ENCODE measurements at regions not wholly inside any gene's neighbourhood (a gene's known extent, or its start where the extent isn't known, plus 50 kb on each side); places are given as distances from the start of the nearest gene placed in this dataset.

GRCh38 chr7:42745357-42746059 lies 166.4 kb downstream of the C7orf25 start:
- H3K27me3 ChIP-seq (ENCODE audit: control insufficient read depth, insufficient read depth, low read length), result no peaks in the 10 kb centered on the region
- no peaks in the 10 kb centered on the region for H3K36me3 ChIP-seq (ENCODE audit: control insufficient read depth, insufficient read depth, low read length)
- no peak overlapping the region for H3K4me3 ChIP-seq (ENCODE audit: low read depth, low read length)
- peak; percentile 65 for TF ChIP-seq CTCF (IDR thresholded peaks at IDR 0.05; ENCODE audit: insufficient read depth, low read length, poor library complexity, severe bottlenecking)
- no peak for DNase-seq (ENCODE audit: low read depth)

- Histone ChIP-seq H3K27me3 (ENCODE audit: control insufficient read depth, insufficient read depth, low read length) (no peaks in the 10 kb centered on the region), H3K36me3 (ENCODE audit: control insufficient read depth, insufficient read depth, low read length) (no peaks in the 10 kb centered on the region), H3K4me3 (ENCODE audit: low read depth, low read length) (no peak overlapping the region)
- no peak for TF ChIP-seq CTCF (IDR thresholded peaks at IDR 0.05; ENCODE audit: insufficient read depth, low read length, poor library complexity, severe bottlenecking)
- DNase-seq (ENCODE audit: low read depth), result no peak
These were observed 167.1 kb downstream of the C7orf25 start for GRCh38 chr7:42744746-42745145.

GRCh38 chr7:42743077-42743858 lies 168.6 kb downstream of the C7orf25 start:
- no peak for TF ChIP-seq CTCF (IDR thresholded peaks at IDR 0.05; ENCODE audit: insufficient read depth, low read length, poor library complexity, severe bottlenecking)
- Histone ChIP-seq H3K36me3 (ENCODE audit: control insufficient read depth, insufficient read depth, low read length) (no peaks in the 10 kb centered on the region), H3K4me3 (ENCODE audit: low read depth, low read length) (no peak overlapping the region), H3K27me3 (ENCODE audit: control insufficient read depth, insufficient read depth, low read length) (no peaks in the 10 kb centered on the region)
- no peak for DNase-seq (ENCODE audit: low read depth)

- DNase-seq (ENCODE audit: low read depth), result no peak
- Histone ChIP-seq H3K27me3 (ENCODE audit: control insufficient read depth, insufficient read depth, low read length) (no peaks in the 10 kb centered on the region), H3K4me3 (ENCODE audit: low read depth, low read length) (no peak overlapping the region), H3K36me3 (ENCODE audit: control insufficient read depth, insufficient read depth, low read length) (no peaks in the 10 kb centered on the region)
- no peak for TF ChIP-seq CTCF (IDR thresholded peaks at IDR 0.05; ENCODE audit: insufficient read depth, low read length, poor library complexity, severe bottlenecking)
These were observed 169.6 kb downstream of the C7orf25 start for GRCh38 chr7:42742318-42742717.

DNA sequence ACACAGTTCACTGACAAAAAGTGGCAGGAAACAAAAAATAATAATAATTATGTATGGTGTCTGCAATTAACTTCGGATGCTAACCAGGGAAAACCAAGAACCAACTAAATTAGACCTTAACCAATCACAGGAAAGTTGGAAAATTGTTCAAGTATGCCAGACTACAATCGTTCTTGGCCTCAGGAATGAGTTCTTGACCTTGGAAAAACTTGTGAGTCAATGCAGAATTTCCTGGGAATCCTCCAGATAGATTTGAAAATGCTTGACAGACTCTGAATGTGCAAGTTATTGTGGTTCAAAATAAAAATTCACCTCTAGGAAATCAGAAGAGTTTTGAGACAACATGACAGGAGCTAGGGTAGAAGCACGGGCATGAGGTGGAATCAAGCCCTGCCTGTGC lies 171.5 kb downstream of the C7orf25 start:
- no peak for DNase-seq (ENCODE audit: low read depth)
- no peaks in the 10 kb centered on the region for H3K27me3 ChIP-seq (ENCODE audit: control insufficient read depth, insufficient read depth, low read length)
- H3K4me3 ChIP-seq (ENCODE audit: low read depth, low read length), result no peak overlapping the region
- TF ChIP-seq CTCF (IDR thresholded peaks at IDR 0.05; ENCODE audit: insufficient read depth, low read length, poor library complexity, severe bottlenecking), result no peak
- no peaks in the 10 kb centered on the region for H3K36me3 ChIP-seq (ENCODE audit: control insufficient read depth, insufficient read depth, low read length)

Data from kidney epithelial cell (primary cell).